Esophagus muscularis mucosa (tissue), 4 donors: ENCODE measurements at regions not wholly inside any gene's neighbourhood (a gene's known extent, or its start where the extent isn't known, plus 50 kb on each side); places are given as distances from the start of the nearest gene placed in this dataset.

Experiments
- DNase-seq: peaks from one replicate; pipeline ENCODE4 v3.0.0-alpha.2; 2017; ENCODE audit errors: extremely low spot score
- H3K27ac ChIP-seq, 4 donors: fragments of 200-600 bp; sonication (generic); replicated peaks in 1 of 4; 1 replicate in 3 of 4; 2 replicates in 1 of 4; pipeline ENCODE4 v1.5.1; 2016 to 2019; ENCODE audit warnings: mild to moderate bottlenecking in 1 of 4
- H3K27me3 ChIP-seq, 4 donors: fragments of 200-600 bp; sonication (generic); one replicate each; pipeline versions ENCODE4 v1.5.1 to v1.6.0; 2016 to 2019
- H3K36me3 ChIP-seq, 4 donors: fragments of 200-600 bp; sonication (generic); one replicate each; pipeline ENCODE4 v1.5.1; 2016 to 2019
- H3K4me1 ChIP-seq, 4 donors: fragments of 200-600 bp; sonication (generic); one replicate each; pipeline ENCODE4 v1.5.1; 2016 to 2019
- H3K4me3 ChIP-seq, 4 donors: fragments of 200-600 bp; sonication (generic); 1 replicate in 2 of 4; 2 replicates in 2 of 4; pipeline ENCODE4 v1.5.1; 2016 to 2019; ENCODE audit warnings: mild to moderate bottlenecking in 4 of 4, moderate library complexity in 1 of 4
- H3K9me3 ChIP-seq, 4 donors: fragments of 200-600 bp; sonication (generic); 1 replicate in 3 of 4; 2 replicates in 1 of 4; pipeline ENCODE4 v1.5.1; 2016 to 2019
- EP300 ChIP-seq: sonication (generic); formaldehyde crosslinking; IDR thresholded peaks from one replicate; pipeline ENCODE4 v1.6.1; 2017; ENCODE audit warnings: antibody characterized with exemption
- POLR2A ChIP-seq: fragments of 450-650 bp; IDR thresholded peaks from one replicate; pipeline ENCODE4 v1.6.1; 2017; ENCODE audit warnings: antibody characterized with exemption, moderate library complexity, mild to moderate bottlenecking, low read depth
- POLR2AphosphoS5 ChIP-seq, 2 donors: sonication (generic); formaldehyde crosslinking; IDR thresholded peaks; one replicate each; pipeline ENCODE4 v1.6.1; 2017; ENCODE audit warnings: antibody characterized with exemption in 2 of 2
- WGBS: methylation state at CpG from one replicate; pipeline ENCODE4 v1.1.5; 2018; 5-methylcytosine and 5-hydroxymethylcytosine counted together
- intact Hi-C: fragments of 100-400 bp; cut with DNase I; formaldehyde crosslinking; loops from one replicate; pipeline ENCODE4 v1.15.1; 2023
- TF ChIP-seq, protein P1 (sequence below), 3 experiments: fragments of 200-600 bp in 2 of 3; fragments of 450-650 bp in 1 of 3; sonication (generic) in 2 of 3; IDR thresholded peaks; one replicate each; pipeline ENCODE4 v1.5.1; 2017 to 2019; ENCODE audit warnings: antibody characterized with exemption in 3 of 3, mild to moderate bottlenecking in 2 of 3, moderate library complexity in 1 of 3

DNA sequence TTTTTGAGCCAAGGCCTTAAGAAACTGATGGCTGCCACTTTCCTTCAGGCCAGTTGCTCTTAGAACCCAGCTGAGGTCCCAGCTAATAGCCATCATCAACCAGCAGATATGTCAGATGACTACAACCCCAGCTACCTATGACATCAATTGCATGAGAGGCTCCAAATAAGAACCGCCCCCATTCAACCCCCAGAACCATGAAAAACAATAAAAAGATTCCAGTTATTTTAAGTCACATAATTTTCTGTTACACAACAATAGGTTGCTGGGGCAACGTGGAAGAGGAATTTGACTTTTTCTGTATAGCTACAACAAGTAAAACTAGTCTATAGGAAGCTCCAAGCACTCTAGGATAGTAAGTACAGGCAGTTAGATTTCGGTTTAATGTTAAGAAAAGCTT, 216.3 kb upstream of the MTNR1B start:
- intact Hi-C loops: no loop called here
- Histone ChIP-seq H3K36me3 (no peaks in the 10 kb centered on the region), H3K9me3 (no peaks in the 10 kb centered on the region), H3K4me1 (no peaks in the 10 kb centered on the region), H3K4me3 (no peak overlapping the region), H3K27me3 (no peaks in the 10 kb centered on the region), H3K27ac (no peak overlapping the region)
- TF ChIP-seq POLR2AphosphoS5 (IDR thresholded peaks at IDR 0.05) (no peak), EP300 (no peak), POLR2A (no peak)
- TF ChIP-seq, protein P1, sequence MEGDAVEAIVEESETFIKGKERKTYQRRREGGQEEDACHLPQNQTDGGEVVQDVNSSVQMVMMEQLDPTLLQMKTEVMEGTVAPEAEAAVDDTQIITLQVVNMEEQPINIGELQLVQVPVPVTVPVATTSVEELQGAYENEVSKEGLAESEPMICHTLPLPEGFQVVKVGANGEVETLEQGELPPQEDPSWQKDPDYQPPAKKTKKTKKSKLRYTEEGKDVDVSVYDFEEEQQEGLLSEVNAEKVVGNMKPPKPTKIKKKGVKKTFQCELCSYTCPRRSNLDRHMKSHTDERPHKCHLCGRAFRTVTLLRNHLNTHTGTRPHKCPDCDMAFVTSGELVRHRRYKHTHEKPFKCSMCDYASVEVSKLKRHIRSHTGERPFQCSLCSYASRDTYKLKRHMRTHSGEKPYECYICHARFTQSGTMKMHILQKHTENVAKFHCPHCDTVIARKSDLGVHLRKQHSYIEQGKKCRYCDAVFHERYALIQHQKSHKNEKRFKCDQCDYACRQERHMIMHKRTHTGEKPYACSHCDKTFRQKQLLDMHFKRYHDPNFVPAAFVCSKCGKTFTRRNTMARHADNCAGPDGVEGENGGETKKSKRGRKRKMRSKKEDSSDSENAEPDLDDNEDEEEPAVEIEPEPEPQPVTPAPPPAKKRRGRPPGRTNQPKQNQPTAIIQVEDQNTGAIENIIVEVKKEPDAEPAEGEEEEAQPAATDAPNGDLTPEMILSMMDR (IDR thresholded peaks at IDR 0.05): no peak
- no peak for DNase-seq
- WGBS: 91% methylated on average over 3 of the region's 3 CpGs

DNA sequence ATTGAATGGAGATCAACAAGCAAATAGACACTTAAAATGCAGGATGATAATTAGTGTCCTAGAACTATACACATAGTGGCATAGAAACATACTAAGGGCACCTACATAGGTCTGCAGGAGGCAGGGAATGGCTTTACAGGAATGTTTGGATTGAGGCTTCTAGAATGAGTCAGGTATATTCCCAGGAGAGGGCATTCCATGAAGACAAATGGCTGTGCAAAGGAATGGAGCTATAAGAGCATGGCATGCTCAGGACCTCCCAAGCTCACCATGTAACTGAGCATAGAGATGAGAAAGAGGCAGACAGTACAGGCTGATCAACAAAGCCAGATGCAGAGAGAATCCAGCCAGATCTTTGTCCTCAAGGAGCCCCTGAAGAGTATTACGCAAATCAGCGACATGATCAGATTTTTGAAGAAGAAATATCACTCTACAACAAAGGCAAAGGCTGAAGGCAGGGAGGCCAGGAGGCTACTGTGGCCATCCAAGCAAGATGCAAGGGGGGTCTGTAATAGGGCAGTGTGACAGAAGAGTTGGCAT, 211.1 kb upstream of the MTNR1B start:
- 95% methylated on average over 2 of the region's 2 CpGs for WGBS
- H3K4me1 ChIP-seq: no peaks in the 10 kb centered on the region

DNA sequence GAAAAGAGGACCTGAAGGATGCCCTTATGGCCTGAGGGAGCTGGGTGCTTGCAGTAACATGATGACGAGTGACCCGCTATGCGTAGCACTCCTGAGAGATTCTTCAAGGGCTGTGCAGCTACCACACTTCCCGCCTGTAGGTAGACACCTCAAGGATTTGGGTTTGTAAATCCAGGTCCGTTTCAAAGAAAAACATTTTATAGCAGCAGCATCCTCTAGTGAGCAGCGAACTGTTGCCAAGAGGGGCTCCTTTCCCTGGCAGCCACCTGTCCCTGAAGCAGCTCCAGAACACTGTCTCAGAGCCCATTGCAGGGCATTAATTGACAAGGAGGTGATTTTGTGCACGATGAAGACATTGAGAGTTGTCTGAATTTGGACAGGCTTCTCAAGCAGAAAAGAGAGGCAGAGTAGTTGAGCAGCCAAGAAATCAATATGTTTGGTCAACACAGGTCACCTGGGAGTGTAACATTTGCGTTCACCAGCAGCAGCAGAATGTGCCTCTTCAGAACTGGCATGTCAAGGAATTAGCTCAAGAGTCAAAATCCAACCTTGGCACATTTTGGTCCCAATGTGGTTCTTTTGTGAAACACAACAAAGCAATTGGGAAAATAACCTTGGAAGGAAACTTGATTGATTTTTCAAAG, 209.8 kb upstream of the MTNR1B start:
- H3K4me3 ChIP-seq: no peak overlapping the region
- no peaks in the 10 kb centered on the region for H3K9me3 ChIP-seq
- no peaks in the 10 kb centered on the region for H3K27me3 ChIP-seq
- DNase-seq: no peak
- no peak for TF ChIP-seq POLR2A
- no peaks in the 10 kb centered on the region for H3K4me1 ChIP-seq
- WGBS: 88% methylated on average over 8 of the region's 8 CpGs
- H3K36me3 ChIP-seq: no peaks in the 10 kb centered on the region
- no peak overlapping the region for H3K27ac ChIP-seq
- intact Hi-C loops: no loop called here

More for the DNA sequence above, 211.1 kb upstream of the MTNR1B start:
- TF ChIP-seq, protein P1 (IDR thresholded peaks at IDR 0.05): no peak
- TF ChIP-seq POLR2AphosphoS5 (IDR thresholded peaks at IDR 0.05) (no peak), POLR2A (no peak), EP300 (no peak)
- Histone ChIP-seq H3K27me3 (no peaks in the 10 kb centered on the region), H3K4me3 (no peak overlapping the region), H3K36me3 (no peaks in the 10 kb centered on the region), H3K27ac (no peak overlapping the region), H3K9me3 (no peaks in the 10 kb centered on the region)
- no peak for DNase-seq
- intact Hi-C loops: no loop called here

DNA sequence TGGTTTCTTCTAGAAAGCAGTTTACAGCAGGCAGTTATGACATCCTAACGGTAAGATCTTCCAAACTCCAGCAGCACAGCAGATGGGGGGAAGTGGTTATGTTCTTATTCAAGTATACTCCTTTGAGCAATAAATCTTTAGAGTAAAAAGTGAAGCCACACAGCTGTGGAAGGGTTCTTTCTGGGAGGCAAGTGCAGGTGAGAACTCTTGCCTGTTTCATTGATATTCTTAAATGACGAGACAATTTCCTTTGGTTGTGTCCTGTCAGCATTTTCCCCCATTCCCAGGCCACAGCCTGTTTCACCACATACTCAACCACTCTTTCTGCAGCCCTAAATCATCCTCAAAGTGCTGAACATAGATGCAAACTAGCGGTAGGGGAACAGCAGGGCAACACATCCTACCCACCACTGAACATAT, 207.3 kb upstream of the MTNR1B start:
- H3K27me3 ChIP-seq: no peaks in the 10 kb centered on the region
- DNase-seq: no peak
- no peaks in the 10 kb centered on the region for H3K36me3 ChIP-seq
- H3K9me3 ChIP-seq: no peaks in the 10 kb centered on the region
- TF ChIP-seq, protein P1 (IDR thresholded peaks at IDR 0.05): no peak
- TF ChIP-seq POLR2AphosphoS5 (IDR thresholded peaks at IDR 0.05): no peak
- TF ChIP-seq POLR2A: no peak
- TF ChIP-seq EP300: no peak
- no peak overlapping the region for H3K4me3 ChIP-seq
- WGBS: 69% methylated on average over 3 of the region's 3 CpGs
- intact Hi-C loops: no loop called here
- no peak overlapping the region for H3K27ac ChIP-seq
- H3K4me1 ChIP-seq: no peaks in the 10 kb centered on the region

DNA sequence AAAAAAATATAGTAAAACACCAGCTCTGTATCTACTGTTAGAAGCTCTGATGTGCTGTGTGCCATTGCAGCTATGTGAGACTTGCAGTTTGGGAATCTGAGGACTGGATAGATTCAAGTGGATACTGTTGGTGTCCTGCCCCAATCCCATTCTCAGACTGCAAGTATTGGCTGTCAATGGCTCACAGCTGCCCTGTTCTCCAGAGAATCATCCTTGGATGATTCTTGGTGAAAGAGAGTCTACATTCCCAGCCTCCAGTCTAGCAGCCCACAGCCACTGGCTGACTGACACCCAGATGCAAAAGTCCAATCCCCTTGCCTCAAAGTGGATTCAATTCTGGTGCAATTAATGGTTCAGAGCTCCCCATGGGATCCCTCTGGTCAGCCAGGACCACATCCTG, 206.1 kb upstream of the MTNR1B start:
- TF ChIP-seq, protein P1 (IDR thresholded peaks at IDR 0.05): no peak
- TF ChIP-seq POLR2AphosphoS5 (IDR thresholded peaks at IDR 0.05) (no peak), POLR2A (no peak), EP300 (no peak)
- H3K36me3 ChIP-seq: no peaks in the 10 kb centered on the region
- DNase-seq: no peak
- H3K4me1 ChIP-seq: no peaks in the 10 kb centered on the region
- H3K4me3 ChIP-seq: no peak overlapping the region
- H3K9me3 ChIP-seq: no peaks in the 10 kb centered on the region
- no peak overlapping the region for H3K27ac ChIP-seq
- intact Hi-C loops: no loop called here
- no peaks in the 10 kb centered on the region for H3K27me3 ChIP-seq
